Activated T-cell treated with anti-CD3 and anti-CD28 coated beads, Interleukin-2, amount 50 U/mL, for 24 hours (primary cell): ENCODE measurements at regions not wholly inside any gene's neighbourhood (a gene's known extent, or its start where the extent isn't known, plus 50 kb on each side); places are given as distances from the start of the nearest gene placed in this dataset.

Experiments used
- DNase-seq: peaks from one replicate; pipeline ENCODE4 v3.0.0-alpha.2; 2020
- H3K27ac Mint-ChIP-seq: 2 replicates; pipeline ENCODE4 v1.8.0; 2020; ENCODE audit warnings: mild to moderate bottlenecking, mixed read lengths
- H3K27me3 Mint-ChIP-seq: 2 replicates; pipeline ENCODE4 v1.8.0; 2020; ENCODE audit warnings: mixed read lengths
- H3K36me3 Mint-ChIP-seq: 2 replicates; pipeline ENCODE4 v1.8.0; 2020; ENCODE audit warnings: low read depth, mixed read lengths
- H3K4me1 Mint-ChIP-seq: 2 replicates; pipeline ENCODE4 v1.8.0; 2020; ENCODE audit warnings: low read depth, mixed read lengths
- H3K4me3 Mint-ChIP-seq: 2 replicates; pipeline ENCODE4 v1.8.0; 2020; ENCODE audit warnings: mild to moderate bottlenecking, moderate library complexity, mixed read lengths
- H3K9me3 Mint-ChIP-seq: 2 replicates; pipeline ENCODE4 v1.8.0; 2020; ENCODE audit warnings: mixed read lengths

- no peak for DNase-seq
- H3K4me3 Mint-ChIP-seq, result no peak overlapping the region
- H3K27me3 Mint-ChIP-seq, result no peaks in the 10 kb centered on the region
- no peaks in the 10 kb centered on the region for H3K36me3 Mint-ChIP-seq
- H3K27ac Mint-ChIP-seq, result no peak overlapping the region
- no peaks in the 10 kb centered on the region for H3K4me1 Mint-ChIP-seq
- H3K9me3 Mint-ChIP-seq, result peaks cover 4% of the 10 kb centered on the region
Measured at GRCh38 chr5:61887271-61887670, 418.7 kb upstream of the KIF2A start.

GRCh38 chr5:61894046-61894445 is 412.0 kb upstream of the KIF2A start:
- no peak for DNase-seq
- Mint-ChIP-seq H3K9me3 (peaks cover 4% of the 10 kb centered on the region), H3K4me3 (no peak overlapping the region), H3K27ac (no peak overlapping the region), H3K27me3 (no peaks in the 10 kb centered on the region), H3K4me1 (no peaks in the 10 kb centered on the region), H3K36me3 (no peaks in the 10 kb centered on the region)

- Mint-ChIP-seq H3K27me3 (no peaks in the 10 kb centered on the region), H3K27ac (no peak overlapping the region), H3K9me3 (peaks cover 4% of the 10 kb centered on the region), H3K4me3 (no peak overlapping the region), H3K4me1 (no peaks in the 10 kb centered on the region), H3K36me3 (no peaks in the 10 kb centered on the region)
- no peak for DNase-seq
Measured at GRCh38 chr5:61896811-61897210, 409.2 kb upstream of the KIF2A start.

GRCh38 chr5:61897251-61897650 is 408.8 kb upstream of the KIF2A start:
- Mint-ChIP-seq H3K9me3 (peaks cover 4% of the 10 kb centered on the region), H3K4me1 (no peaks in the 10 kb centered on the region), H3K36me3 (no peaks in the 10 kb centered on the region), H3K27ac (no peak overlapping the region), H3K4me3 (no peak overlapping the region), H3K27me3 (no peaks in the 10 kb centered on the region)
- no peak for DNase-seq

GRCh38 chr5:61901997-61902396 is 404.0 kb upstream of the KIF2A start:
- Mint-ChIP-seq H3K36me3 (no peaks in the 10 kb centered on the region), H3K4me1 (no peaks in the 10 kb centered on the region), H3K9me3 (no peaks in the 10 kb centered on the region), H3K27me3 (no peaks in the 10 kb centered on the region), H3K27ac (no peak overlapping the region), H3K4me3 (no peak overlapping the region)
- DNase-seq, result no peak

- Mint-ChIP-seq H3K4me1 (no peaks in the 10 kb centered on the region), H3K36me3 (no peaks in the 10 kb centered on the region), H3K9me3 (no peaks in the 10 kb centered on the region), H3K27ac (no peak overlapping the region), H3K27me3 (no peaks in the 10 kb centered on the region), H3K4me3 (no peak overlapping the region)
- DNase-seq, result no peak
Measured at GRCh38 chr5:61904730-61905129, 401.3 kb upstream of the KIF2A start.

GRCh38 chr5:61905613-61906012 is 400.4 kb upstream of the KIF2A start:
- no peak overlapping the region for H3K4me3 Mint-ChIP-seq
- no peaks in the 10 kb centered on the region for H3K36me3 Mint-ChIP-seq
- DNase-seq, result no peak
- no peaks in the 10 kb centered on the region for H3K4me1 Mint-ChIP-seq
- H3K9me3 Mint-ChIP-seq, result no peaks in the 10 kb centered on the region
- no peak overlapping the region for H3K27ac Mint-ChIP-seq
- no peaks in the 10 kb centered on the region for H3K27me3 Mint-ChIP-seq

GRCh38 chr5:61906820-61907219 is 399.2 kb upstream of the KIF2A start:
- DNase-seq, result no peak
- H3K4me3 Mint-ChIP-seq, result no peak overlapping the region
- H3K36me3 Mint-ChIP-seq, result no peaks in the 10 kb centered on the region
- no peak overlapping the region for H3K27ac Mint-ChIP-seq
- H3K27me3 Mint-ChIP-seq, result no peaks in the 10 kb centered on the region
- no peaks in the 10 kb centered on the region for H3K4me1 Mint-ChIP-seq
- no peaks in the 10 kb centered on the region for H3K9me3 Mint-ChIP-seq

- peaks cover 3% of the 10 kb centered on the region for H3K9me3 Mint-ChIP-seq
- DNase-seq, result no peak
- H3K36me3 Mint-ChIP-seq, result no peaks in the 10 kb centered on the region
- no peaks in the 10 kb centered on the region for H3K4me1 Mint-ChIP-seq
- H3K27ac Mint-ChIP-seq, result no peak overlapping the region
- no peak overlapping the region for H3K4me3 Mint-ChIP-seq
- H3K27me3 Mint-ChIP-seq, result no peaks in the 10 kb centered on the region
Measured at GRCh38 chr5:61907995-61908394, 398.0 kb upstream of the KIF2A start.

GRCh38 chr5:61910771-61911170 is 395.2 kb upstream of the KIF2A start:
- H3K4me3 Mint-ChIP-seq, result no peak overlapping the region
- no peak for DNase-seq
- H3K4me1 Mint-ChIP-seq, result no peaks in the 10 kb centered on the region
- H3K27ac Mint-ChIP-seq, result no peak overlapping the region
- H3K9me3 Mint-ChIP-seq, result peaks cover 3% of the 10 kb centered on the region
- no peaks in the 10 kb centered on the region for H3K36me3 Mint-ChIP-seq
- H3K27me3 Mint-ChIP-seq, result no peaks in the 10 kb centered on the region

- H3K4me3 Mint-ChIP-seq, result no peak overlapping the region
- H3K36me3 Mint-ChIP-seq, result no peaks in the 10 kb centered on the region
- no peaks in the 10 kb centered on the region for H3K27me3 Mint-ChIP-seq
- H3K9me3 Mint-ChIP-seq, result peaks cover 3% of the 10 kb centered on the region
- no peak for DNase-seq
- no peaks in the 10 kb centered on the region for H3K4me1 Mint-ChIP-seq
- H3K27ac Mint-ChIP-seq, result no peak overlapping the region
Measured at GRCh38 chr5:61912559-61912958, 393.4 kb upstream of the KIF2A start.

GRCh38 chr5:61915646-61916045 is 390.4 kb upstream of the KIF2A start:
- Mint-ChIP-seq H3K9me3 (peaks cover 3% of the 10 kb centered on the region), H3K4me3 (no peak overlapping the region), H3K36me3 (no peaks in the 10 kb centered on the region), H3K27me3 (no peaks in the 10 kb centered on the region), H3K27ac (no peak overlapping the region), H3K4me1 (no peaks in the 10 kb centered on the region)
- DNase-seq, result no peak

- no peaks in the 10 kb centered on the region for H3K27me3 Mint-ChIP-seq
- no peak overlapping the region for H3K27ac Mint-ChIP-seq
- H3K4me1 Mint-ChIP-seq, result no peaks in the 10 kb centered on the region
- no peaks in the 10 kb centered on the region for H3K36me3 Mint-ChIP-seq
- peaks cover 3% of the 10 kb centered on the region for H3K9me3 Mint-ChIP-seq
- DNase-seq, result no peak
- H3K4me3 Mint-ChIP-seq, result no peak overlapping the region
Measured at GRCh38 chr5:61916621-61917620, 389.1 kb upstream of the KIF2A start.

- no peak overlapping the region for H3K27ac Mint-ChIP-seq
- H3K27me3 Mint-ChIP-seq, result no peaks in the 10 kb centered on the region
- no peaks in the 10 kb centered on the region for H3K9me3 Mint-ChIP-seq
- H3K4me1 Mint-ChIP-seq, result no peaks in the 10 kb centered on the region
- H3K36me3 Mint-ChIP-seq, result no peaks in the 10 kb centered on the region
- DNase-seq, result no peak
- H3K4me3 Mint-ChIP-seq, result no peak overlapping the region
Measured at GRCh38 chr5:61918611-61919010, 387.4 kb upstream of the KIF2A start.

GRCh38 chr5:61919920-61920319 is 386.1 kb upstream of the KIF2A start:
- Mint-ChIP-seq H3K27ac (no peak overlapping the region), H3K4me1 (no peaks in the 10 kb centered on the region), H3K9me3 (no peaks in the 10 kb centered on the region), H3K36me3 (no peaks in the 10 kb centered on the region), H3K4me3 (no peak overlapping the region), H3K27me3 (no peaks in the 10 kb centered on the region)
- no peak for DNase-seq
